ENCODE measurements at regions not wholly inside any gene's neighbourhood (a gene's known extent, or its start where the extent isn't known, plus 50 kb on each side); places are given as distances from the start of the nearest gene placed in this dataset.
A peak's percentile ranks its signal among the peaks of the same experiment; 100 is the strongest.

- no peak for TF ChIP-seq CTCF (IDR thresholded peaks at IDR 0.05; ENCODE audit: unreplicated experiment)
- Mint-ChIP-seq H3K36me3 (ENCODE audit: insufficient read depth) (no peaks in the 10 kb centered on the region), H3K9me3 (ENCODE audit: low read depth) (no peaks in the 10 kb centered on the region), H3K27me3 (no peaks in the 10 kb centered on the region), H3K4me3 (ENCODE audit: low read depth) (no peak overlapping the region), H3K4me1 (ENCODE audit: low read depth) (peaks cover 10% of the 10 kb centered on the region), H3K27ac (peak overlapping the region; percentile 62)
- no peak for DNase-seq (ENCODE audit: low spot score, unreplicated experiment)
Observed at GRCh38 chr20:52025938-52026337, 165.6 kb downstream of the ZFP64 start.

GRCh38 chr20:52019313-52019712 is 172.3 kb downstream of the ZFP64 start:
- Mint-ChIP-seq H3K36me3 (ENCODE audit: insufficient read depth) (no peaks in the 10 kb centered on the region), H3K27ac (no peak overlapping the region), H3K4me3 (ENCODE audit: low read depth) (no peak overlapping the region), H3K27me3 (no peaks in the 10 kb centered on the region), H3K4me1 (ENCODE audit: low read depth) (peaks cover 27% of the 10 kb centered on the region), H3K9me3 (ENCODE audit: low read depth) (no peaks in the 10 kb centered on the region)
- no peak for DNase-seq (ENCODE audit: low spot score, unreplicated experiment)
- no peak for TF ChIP-seq CTCF (IDR thresholded peaks at IDR 0.05; ENCODE audit: unreplicated experiment)

- H3K4me1 Mint-ChIP-seq (ENCODE audit: low read depth) = peaks cover 29% of the 10 kb centered on the region
- H3K4me3 Mint-ChIP-seq (ENCODE audit: low read depth) = no peak overlapping the region
- peaks cover 4% of the 10 kb centered on the region for H3K9me3 Mint-ChIP-seq (ENCODE audit: low read depth)
- no peak for TF ChIP-seq CTCF (IDR thresholded peaks at IDR 0.05; ENCODE audit: unreplicated experiment)
- no peak for DNase-seq (ENCODE audit: low spot score, unreplicated experiment)
- no peaks in the 10 kb centered on the region for H3K27me3 Mint-ChIP-seq
- peak overlapping the region; percentile 85 for H3K27ac Mint-ChIP-seq
- H3K36me3 Mint-ChIP-seq (ENCODE audit: insufficient read depth) = peaks cover 2% of the 10 kb centered on the region
Observed at GRCh38 chr20:52017669-52018317, 173.8 kb downstream of the ZFP64 start.

- Mint-ChIP-seq H3K4me3 (ENCODE audit: low read depth) (no peak overlapping the region), H3K27me3 (no peaks in the 10 kb centered on the region), H3K9me3 (ENCODE audit: low read depth) (peaks cover 10% of the 10 kb centered on the region), H3K27ac (peak overlapping the region; percentile 78), H3K4me1 (ENCODE audit: low read depth) (peaks cover 29% of the 10 kb centered on the region), H3K36me3 (ENCODE audit: insufficient read depth) (peaks cover 4% of the 10 kb centered on the region)
- TF ChIP-seq CTCF (IDR thresholded peaks at IDR 0.05; ENCODE audit: unreplicated experiment) = no peak
- no peak for DNase-seq (ENCODE audit: low spot score, unreplicated experiment)
Observed at GRCh38 chr20:52016022-52016421, 175.6 kb downstream of the ZFP64 start.

GRCh38 chr20:52015155-52015554 is 176.4 kb downstream of the ZFP64 start:
- H3K9me3 Mint-ChIP-seq (ENCODE audit: low read depth) = peaks cover 14% of the 10 kb centered on the region
- peaks cover 31% of the 10 kb centered on the region for H3K4me1 Mint-ChIP-seq (ENCODE audit: low read depth)
- H3K27me3 Mint-ChIP-seq = no peaks in the 10 kb centered on the region
- H3K27ac Mint-ChIP-seq = peak overlapping the region; percentile 78
- H3K4me3 Mint-ChIP-seq (ENCODE audit: low read depth) = no peak overlapping the region
- peaks cover 7% of the 10 kb centered on the region for H3K36me3 Mint-ChIP-seq (ENCODE audit: insufficient read depth)
- TF ChIP-seq CTCF (IDR thresholded peaks at IDR 0.05; ENCODE audit: unreplicated experiment) = no peak
- no peak for DNase-seq (ENCODE audit: low spot score, unreplicated experiment)
